ENCODE measurements at regions not wholly inside any gene's neighbourhood (a gene's known extent, or its start where the extent isn't known, plus 50 kb on each side); places are given as distances from the start of the nearest gene placed in this dataset.

DNA sequence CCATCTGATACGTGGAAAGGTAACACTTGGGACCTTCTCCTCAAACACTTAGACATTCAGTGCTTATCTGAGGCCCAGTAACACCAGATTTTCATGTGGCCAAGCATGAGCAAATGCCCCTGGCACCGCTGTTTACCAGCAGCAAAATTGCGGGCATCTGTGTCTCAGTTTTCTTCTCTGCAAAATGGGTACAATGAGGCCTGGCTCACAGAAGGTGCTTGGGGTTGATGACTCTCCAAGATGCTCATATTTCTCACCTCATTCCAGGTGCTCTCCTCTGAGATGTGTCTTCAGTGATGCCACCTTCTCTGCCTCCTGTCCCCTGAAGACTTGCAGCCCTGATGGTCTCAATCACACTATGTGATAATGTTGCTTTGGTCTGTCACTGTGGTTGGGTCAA lies 321.7 kb downstream of the TSN start:
- TF ChIP-seq, protein P1, sequence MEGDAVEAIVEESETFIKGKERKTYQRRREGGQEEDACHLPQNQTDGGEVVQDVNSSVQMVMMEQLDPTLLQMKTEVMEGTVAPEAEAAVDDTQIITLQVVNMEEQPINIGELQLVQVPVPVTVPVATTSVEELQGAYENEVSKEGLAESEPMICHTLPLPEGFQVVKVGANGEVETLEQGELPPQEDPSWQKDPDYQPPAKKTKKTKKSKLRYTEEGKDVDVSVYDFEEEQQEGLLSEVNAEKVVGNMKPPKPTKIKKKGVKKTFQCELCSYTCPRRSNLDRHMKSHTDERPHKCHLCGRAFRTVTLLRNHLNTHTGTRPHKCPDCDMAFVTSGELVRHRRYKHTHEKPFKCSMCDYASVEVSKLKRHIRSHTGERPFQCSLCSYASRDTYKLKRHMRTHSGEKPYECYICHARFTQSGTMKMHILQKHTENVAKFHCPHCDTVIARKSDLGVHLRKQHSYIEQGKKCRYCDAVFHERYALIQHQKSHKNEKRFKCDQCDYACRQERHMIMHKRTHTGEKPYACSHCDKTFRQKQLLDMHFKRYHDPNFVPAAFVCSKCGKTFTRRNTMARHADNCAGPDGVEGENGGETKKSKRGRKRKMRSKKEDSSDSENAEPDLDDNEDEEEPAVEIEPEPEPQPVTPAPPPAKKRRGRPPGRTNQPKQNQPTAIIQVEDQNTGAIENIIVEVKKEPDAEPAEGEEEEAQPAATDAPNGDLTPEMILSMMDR (IDR thresholded peaks at IDR 0.05; ENCODE audit: insufficient read depth, low read length): no peak
- TF ChIP-seq, protein P2, sequence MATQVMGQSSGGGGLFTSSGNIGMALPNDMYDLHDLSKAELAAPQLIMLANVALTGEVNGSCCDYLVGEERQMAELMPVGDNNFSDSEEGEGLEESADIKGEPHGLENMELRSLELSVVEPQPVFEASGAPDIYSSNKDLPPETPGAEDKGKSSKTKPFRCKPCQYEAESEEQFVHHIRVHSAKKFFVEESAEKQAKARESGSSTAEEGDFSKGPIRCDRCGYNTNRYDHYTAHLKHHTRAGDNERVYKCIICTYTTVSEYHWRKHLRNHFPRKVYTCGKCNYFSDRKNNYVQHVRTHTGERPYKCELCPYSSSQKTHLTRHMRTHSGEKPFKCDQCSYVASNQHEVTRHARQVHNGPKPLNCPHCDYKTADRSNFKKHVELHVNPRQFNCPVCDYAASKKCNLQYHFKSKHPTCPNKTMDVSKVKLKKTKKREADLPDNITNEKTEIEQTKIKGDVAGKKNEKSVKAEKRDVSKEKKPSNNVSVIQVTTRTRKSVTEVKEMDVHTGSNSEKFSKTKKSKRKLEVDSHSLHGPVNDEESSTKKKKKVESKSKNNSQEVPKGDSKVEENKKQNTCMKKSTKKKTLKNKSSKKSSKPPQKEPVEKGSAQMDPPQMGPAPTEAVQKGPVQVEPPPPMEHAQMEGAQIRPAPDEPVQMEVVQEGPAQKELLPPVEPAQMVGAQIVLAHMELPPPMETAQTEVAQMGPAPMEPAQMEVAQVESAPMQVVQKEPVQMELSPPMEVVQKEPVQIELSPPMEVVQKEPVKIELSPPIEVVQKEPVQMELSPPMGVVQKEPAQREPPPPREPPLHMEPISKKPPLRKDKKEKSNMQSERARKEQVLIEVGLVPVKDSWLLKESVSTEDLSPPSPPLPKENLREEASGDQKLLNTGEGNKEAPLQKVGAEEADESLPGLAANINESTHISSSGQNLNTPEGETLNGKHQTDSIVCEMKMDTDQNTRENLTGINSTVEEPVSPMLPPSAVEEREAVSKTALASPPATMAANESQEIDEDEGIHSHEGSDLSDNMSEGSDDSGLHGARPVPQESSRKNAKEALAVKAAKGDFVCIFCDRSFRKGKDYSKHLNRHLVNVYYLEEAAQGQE (IDR thresholded peaks at IDR 0.05; ENCODE audit: insufficient replicate concordance, low read depth): no peak
- TF ChIP-seq POLR2AphosphoS5 (IDR thresholded peaks at IDR 0.05; ENCODE audit: low read depth) (no peak), GABPA (IDR thresholded peaks at IDR 0.05; ENCODE audit: low read depth) (no peak), SPI1 (IDR thresholded peaks at IDR 0.05; ENCODE audit: borderline replicate concordance, low read depth) (no peak)
- no peak overlapping the region for H3K27ac ChIP-seq (replicated peaks)
- H3K27me3 ChIP-seq (ENCODE audit: insufficient read depth, poor library complexity, severe bottlenecking): peaks cover 2% of the 10 kb centered on the region
- H3K4me3 ChIP-seq (replicated peaks; ENCODE audit: insufficient read depth, low read length): no peak overlapping the region
- no peak for DNase-seq (ENCODE audit: low read depth in 1 of 2, low spot score in 1 of 2)

DNA sequence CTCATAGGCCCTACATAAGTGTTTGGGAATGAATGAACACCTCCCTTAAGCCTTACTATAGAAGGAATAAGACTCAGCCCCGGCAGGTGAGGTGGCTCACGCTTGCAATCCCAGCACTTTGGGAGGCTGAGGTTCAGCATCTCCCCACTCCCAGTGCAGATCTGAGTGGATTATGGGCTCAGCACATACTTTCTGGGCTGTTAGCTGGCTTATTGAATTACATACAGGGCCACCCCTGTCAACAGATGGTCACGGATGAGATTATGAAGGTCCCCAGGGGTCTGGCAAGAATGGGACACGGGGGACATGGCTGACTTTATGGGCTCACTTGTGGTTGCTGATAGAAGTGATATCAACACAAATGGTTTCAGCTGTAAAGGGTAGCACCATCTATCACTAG lies 322.3 kb downstream of the TSN start:
- no peak for TF ChIP-seq SPI1 (IDR thresholded peaks at IDR 0.05; ENCODE audit: borderline replicate concordance, low read depth)
- TF ChIP-seq, protein P1 (IDR thresholded peaks at IDR 0.05; ENCODE audit: insufficient read depth, low read length): no peak
- no peak for TF ChIP-seq POLR2AphosphoS5 (IDR thresholded peaks at IDR 0.05; ENCODE audit: low read depth)
- DNase-seq (ENCODE audit: low read depth in 1 of 2, low spot score in 1 of 2): no peak

DNA sequence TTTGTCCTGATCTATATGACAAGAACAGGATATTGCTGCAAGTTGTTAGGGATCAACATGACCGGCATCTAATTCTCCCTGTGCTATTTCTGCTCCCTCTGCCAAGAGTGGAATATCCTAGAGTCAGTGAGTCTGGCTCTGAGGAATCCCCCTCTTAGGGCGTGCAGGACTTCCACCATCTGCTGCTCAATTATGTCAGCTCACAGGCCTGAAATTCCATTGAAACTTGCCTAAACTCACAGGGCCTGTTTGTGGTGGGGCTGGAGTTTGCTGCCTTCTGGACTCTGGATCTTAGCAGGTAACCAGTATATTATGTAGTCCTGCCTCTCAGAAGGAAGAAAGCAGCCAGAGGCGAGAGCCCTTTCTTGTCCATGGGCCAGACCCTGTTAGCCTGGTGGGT lies 323.0 kb downstream of the TSN start:
- TF ChIP-seq, protein P2 (IDR thresholded peaks at IDR 0.05; ENCODE audit: insufficient replicate concordance, low read depth): no peak
- TF ChIP-seq, protein P1 (IDR thresholded peaks at IDR 0.05; ENCODE audit: insufficient read depth, low read length): no peak
- TF ChIP-seq SPI1 (IDR thresholded peaks at IDR 0.05; ENCODE audit: borderline replicate concordance, low read depth) (no peak), POLR2AphosphoS5 (IDR thresholded peaks at IDR 0.05; ENCODE audit: low read depth) (no peak), GABPA (IDR thresholded peaks at IDR 0.05; ENCODE audit: low read depth) (no peak)
- Histone ChIP-seq H3K27me3 (ENCODE audit: insufficient read depth, poor library complexity, severe bottlenecking) (no peaks in the 10 kb centered on the region), H3K4me3 (replicated peaks; ENCODE audit: insufficient read depth, low read length) (no peak overlapping the region), H3K27ac (replicated peaks) (no peak overlapping the region)
- DNase-seq (ENCODE audit: low read depth in 1 of 2, low spot score in 1 of 2): no peak

More for the DNA sequence above, 322.3 kb downstream of the TSN start:
- Histone ChIP-seq H3K27me3 (ENCODE audit: insufficient read depth, poor library complexity, severe bottlenecking) (peaks cover 2% of the 10 kb centered on the region), H3K4me3 (replicated peaks; ENCODE audit: insufficient read depth, low read length) (no peak overlapping the region), H3K27ac (replicated peaks) (no peak overlapping the region)

DNA sequence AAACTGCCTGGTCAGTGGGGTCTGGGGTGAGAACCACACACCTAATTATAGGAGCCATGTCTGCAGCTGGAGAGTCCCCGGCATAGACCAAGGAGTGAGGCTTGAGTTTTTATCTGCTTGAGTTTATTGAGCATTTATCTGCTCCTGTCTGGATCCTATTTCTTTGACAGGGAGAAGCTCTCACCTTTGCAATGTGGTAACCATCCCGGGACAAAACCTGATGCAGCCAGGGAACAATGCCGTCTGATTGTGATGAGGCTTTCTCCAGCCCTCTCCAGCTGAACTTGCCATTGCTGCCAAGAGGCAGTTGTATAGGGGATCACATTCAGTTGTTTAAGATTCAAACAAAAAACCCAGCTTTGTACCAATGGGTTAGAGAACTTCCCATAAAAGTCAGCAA lies 324.4 kb downstream of the TSN start:
- Histone ChIP-seq H3K27me3 (ENCODE audit: insufficient read depth, poor library complexity, severe bottlenecking) (no peaks in the 10 kb centered on the region), H3K27ac (replicated peaks) (no peak overlapping the region), H3K4me3 (replicated peaks; ENCODE audit: insufficient read depth, low read length) (no peak overlapping the region)
- DNase-seq (ENCODE audit: low read depth in 1 of 2, low spot score in 1 of 2): no peak
- TF ChIP-seq POLR2AphosphoS5 (IDR thresholded peaks at IDR 0.05; ENCODE audit: low read depth): no peak
- TF ChIP-seq, protein P1 (IDR thresholded peaks at IDR 0.05; ENCODE audit: insufficient read depth, low read length): no peak
- TF ChIP-seq, protein P2 (IDR thresholded peaks at IDR 0.05; ENCODE audit: insufficient replicate concordance, low read depth): no peak
- TF ChIP-seq GABPA (IDR thresholded peaks at IDR 0.05; ENCODE audit: low read depth): no peak
- no peak for TF ChIP-seq SPI1 (IDR thresholded peaks at IDR 0.05; ENCODE audit: borderline replicate concordance, low read depth)

All from HL-60 (cell line).